Left lobe of liver (tissue), 2 donors: ENCODE measurements at regions not wholly inside any gene's neighbourhood (a gene's known extent, or its start where the extent isn't known, plus 50 kb on each side); places are given as distances from the start of the nearest gene placed in this dataset.
"Not testable (repeated sequence)": the region's sequence is repeated elsewhere in the genome, so short reads cannot be mapped to it uniquely, and the experiment has no call there.

Experiments used
- ATAC-seq: fragments of 200-7000 bp; cut with Tn5 transposase; one replicate; pipeline ENCODE4 v1.9.1; 2020; ENCODE audit warnings: mild to moderate bottlenecking, moderate library complexity
- DNase-seq: peaks from one replicate; pipeline ENCODE4 v3.0.0-alpha.2; 2020; ENCODE audit warnings: low spot score
- donor health status: DM: no; HTN: no; CAD: no; lungs with moderate emphysema.
- donor health status: DM: no; HTN: yes; CAD: no.

DNA sequence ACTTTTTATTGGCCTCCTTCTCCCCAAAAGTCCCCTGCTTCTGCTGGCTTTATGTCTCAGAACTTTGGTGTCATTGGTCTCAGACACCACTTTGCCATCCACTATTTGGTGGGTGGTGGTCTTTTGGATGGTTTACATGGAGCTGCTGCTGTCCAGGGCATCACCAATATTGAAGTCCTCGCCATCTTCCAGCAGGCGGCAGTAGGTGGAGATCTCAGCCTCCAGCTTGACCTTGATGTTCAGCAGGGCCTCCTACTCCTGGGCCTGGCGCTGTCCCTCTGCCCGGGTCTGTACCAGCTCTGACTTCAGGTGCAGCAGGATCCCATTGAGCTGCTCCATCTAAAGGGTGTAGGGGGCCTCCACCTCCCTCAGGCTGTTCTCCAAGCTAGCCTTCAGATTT is 148.4 kb upstream of the FOXA2 start:
- ATAC-seq = no peak
- no peak for DNase-seq

DNA sequence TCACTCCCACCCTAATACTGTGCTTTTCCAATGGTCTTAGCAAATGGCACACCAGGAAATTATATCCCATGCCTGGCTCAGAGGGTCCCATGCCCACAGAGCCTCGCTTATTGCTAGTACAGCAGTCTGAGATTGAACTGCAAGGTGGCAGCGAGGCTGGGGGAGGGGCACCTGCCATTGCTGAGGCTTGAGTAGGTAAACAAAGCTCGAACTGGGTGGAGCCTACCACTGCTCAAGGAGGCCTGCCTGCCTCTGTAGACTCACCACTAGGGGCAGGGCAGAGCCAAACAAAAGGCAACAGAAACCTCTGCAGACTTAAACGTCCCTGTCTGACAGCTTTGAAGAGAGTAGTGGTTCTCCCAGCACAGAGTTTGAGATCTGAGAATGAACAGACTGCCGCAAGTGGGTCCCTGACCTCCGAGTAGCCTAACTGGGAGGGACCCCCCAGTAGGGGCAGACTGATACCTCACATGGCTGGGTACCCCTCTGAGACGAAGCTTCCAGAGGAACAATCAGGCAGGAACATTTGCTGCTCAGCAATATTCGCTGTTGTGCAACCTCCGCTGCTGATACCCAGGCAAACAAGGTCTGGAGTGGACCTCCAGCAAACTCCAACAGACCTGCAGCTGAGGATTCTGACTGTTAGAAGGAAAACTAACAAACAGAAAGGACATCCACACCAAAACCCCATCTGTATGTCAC is 150.7 kb upstream of the FOXA2 start:
- not testable (repeated sequence) for DNase-seq, ATAC-seq

DNA sequence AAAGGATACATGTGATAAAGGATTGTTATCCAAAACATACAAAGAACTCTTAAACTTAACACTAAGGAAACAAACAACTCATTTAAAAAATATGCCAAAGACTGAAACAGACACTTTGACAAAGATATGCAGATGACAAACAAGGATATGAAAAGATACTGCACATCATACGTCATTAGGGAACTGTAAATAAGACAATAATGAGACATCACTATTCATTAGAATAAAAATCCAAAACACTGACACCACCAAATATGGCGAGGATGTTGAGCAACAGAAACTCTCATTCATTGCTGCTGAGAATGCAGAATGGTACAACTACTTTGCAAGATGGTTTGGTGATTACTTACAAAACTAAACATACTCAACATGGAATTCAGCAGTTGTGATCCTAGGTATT is 156.5 kb upstream of the FOXA2 start:
- ATAC-seq (no peak), DNase-seq (no peak)

DNA sequence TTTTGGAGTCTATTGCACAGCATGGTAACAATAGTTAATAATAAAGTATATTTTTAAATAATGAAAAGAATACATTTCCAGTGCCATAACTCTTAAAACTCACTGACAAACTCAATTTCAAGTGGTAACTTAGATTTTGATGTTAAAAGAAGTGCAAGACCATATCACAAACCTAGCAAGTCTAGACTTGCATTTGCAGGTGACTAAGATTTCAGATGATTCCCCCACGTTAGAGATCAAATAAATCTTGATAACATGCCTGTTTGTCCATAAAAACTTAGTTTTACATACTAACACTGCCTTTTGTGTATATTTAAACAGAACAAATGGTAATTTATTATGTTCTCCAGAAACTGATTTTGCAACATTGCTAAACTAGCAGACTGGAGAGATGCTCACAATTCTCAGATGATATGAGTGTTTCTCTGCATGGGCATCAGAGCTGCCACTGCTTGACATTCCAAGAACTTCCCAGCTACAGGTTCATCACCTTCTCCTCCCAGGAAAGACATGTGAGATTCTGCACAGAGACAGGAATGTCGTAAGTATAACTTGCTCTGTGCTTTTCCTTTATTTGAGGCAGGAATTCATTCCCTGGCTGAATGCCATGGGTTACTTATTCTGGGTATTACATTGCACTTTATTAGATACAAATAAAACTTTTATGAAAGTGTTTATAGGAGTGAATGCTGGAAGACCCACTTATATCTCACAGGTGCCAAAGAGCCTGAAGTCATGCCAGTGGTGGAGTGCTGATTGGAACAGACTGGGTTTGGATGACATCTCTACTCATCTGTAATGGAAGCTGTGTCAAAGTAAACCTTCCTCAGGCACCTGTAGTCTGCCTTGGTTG is 160.2 kb upstream of the FOXA2 start:
- no peak for DNase-seq

DNA sequence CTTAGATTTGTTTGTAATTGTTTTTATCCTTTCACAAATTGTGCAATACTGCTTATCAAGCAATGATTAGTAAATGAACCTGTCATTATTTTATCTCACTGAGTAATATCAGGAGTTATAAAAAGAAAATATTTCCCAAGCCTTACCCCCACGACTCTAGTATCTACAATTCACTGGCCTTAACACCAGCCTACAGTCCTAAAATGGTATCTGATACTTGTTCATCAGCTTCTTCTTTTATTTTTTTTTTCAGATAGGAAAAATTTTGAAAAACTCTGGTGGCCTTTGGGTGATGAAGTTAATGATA is 160.8 kb upstream of the FOXA2 start:
- ATAC-seq (no peak), DNase-seq (no peak)

More for the DNA sequence above, 160.2 kb upstream of the FOXA2 start:
- no peak for ATAC-seq

DNA sequence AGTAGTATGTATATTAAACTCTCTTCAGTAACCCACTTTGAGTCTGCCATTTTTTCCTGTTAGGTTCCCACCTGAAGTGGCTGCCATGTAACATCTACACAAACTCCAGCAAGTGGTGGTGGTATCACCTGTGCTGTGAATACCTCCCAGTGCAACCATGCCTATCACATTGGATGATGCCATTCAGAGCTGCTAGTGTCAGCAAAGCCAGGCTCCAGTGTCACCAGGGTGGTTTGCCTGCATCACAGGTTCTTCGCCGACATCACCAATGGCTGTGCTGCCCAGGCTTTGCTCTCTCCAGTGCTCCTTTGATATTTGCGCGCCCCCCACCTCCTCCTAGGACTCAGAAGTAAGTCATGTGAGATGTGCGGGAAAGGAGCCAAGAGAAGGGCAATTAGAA is 162.6 kb upstream of the FOXA2 start:
- ATAC-seq = no peak
- no peak for DNase-seq

DNA sequence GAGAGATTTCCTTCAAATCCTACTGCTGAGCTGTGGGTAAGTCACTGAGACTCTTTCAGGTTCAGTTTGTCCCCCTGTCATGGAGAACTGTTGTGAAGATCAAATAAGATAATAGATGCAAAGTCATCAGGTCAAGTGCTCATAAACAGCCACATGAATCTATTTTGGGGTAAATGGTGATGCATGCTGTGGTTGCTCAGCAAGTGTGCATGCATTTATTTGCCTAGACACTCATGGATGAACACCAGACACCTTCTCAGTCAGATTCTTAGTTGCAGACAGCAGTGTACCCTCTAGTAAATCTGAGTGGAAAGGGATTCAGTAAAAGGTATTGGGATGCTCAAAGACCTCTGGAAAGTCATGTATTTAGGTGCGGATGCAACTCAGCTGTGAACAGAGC is 168.0 kb upstream of the FOXA2 start:
- ATAC-seq = no peak
- no peak for DNase-seq

DNA sequence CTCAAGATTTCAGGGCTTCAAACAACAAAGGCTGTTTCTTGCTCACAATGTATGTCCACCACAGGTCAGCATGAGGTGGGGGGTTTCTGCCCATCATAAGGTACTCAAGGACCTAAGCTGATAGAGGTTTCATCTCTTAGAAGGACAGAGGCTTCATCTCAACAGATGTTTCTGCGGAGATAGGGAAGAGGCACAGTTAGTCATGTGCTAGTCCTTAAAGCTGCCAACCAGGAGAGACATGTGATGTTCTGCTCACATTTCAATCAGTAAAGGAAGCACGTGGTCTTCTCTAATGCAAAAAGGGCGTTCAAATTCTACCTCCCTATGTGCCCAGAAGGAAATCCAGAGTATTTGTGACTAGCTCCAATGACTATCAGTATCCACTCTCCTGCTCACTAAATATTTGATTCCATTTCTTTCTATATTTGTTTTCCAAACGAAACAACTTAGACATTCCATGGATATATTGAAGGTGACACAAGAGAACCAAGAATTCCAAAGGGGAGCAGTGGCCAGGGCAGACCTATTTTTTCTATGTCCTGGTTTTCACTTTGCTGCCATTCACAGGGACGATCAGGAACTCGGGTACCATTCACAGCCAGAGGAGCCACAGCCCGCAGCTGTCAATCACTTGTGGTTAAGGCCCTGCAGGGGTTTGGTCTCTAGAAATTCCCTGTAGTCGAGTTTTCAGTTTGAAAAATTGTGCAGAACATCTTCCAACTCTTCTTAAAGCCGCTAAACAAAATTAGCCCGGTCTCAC is 173.2 kb upstream of the FOXA2 start:
- ATAC-seq (no peak), DNase-seq (no peak)

DNA sequence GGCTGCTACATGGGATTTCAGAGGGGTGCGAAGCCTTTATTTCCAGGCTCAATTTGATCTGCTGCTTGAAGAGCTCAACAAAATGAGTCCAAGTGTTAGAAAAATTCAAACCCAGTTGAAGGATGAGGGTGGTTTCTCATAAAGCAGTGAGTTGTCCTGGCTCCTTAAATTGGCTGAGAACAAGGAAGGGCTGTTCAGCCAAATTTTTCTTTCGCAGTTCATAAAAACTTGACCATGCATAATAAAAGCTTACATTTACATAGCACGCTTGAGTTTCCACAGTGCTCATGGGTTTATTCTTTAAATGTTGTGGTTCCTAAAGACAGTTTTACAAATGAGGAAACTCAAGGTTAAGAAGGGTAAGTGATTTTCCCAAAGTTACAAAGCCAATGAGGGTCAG is 174.4 kb upstream of the FOXA2 start:
- no peak for DNase-seq
- no peak for ATAC-seq

DNA sequence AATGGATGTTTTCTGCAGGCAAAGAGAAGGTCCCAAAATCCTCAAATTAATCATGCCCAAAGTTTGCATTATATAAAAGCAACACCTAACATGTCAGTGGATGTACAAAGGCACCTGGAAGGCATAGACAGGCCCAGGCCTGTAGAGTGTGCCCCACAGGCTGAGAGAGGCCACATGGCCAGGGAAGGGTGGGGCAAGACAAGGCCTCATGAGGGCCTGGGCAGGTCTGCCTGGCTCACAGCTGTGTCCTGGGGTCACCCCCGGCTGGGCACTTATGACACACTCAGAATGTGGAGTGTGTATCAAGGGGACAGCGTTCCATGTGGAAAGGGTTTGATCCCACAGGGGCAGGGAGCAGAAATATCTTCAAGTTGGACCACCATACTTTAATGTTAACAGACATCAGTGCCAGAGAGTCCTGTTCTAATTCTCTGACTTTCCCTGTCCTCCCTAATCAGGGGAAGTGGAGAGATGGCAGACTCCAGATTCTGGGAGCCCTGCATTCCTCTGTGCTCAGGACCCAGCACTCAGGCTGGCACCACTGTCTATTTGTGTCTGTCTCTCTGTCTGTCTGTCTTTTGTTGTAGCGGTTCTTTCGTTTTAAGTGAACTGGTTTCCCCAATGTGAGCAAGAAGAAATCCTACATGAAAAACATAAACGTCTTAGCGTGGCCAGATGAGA is 178.3 kb upstream of the FOXA2 start:
- no peak for DNase-seq
- ATAC-seq = no peak

DNA sequence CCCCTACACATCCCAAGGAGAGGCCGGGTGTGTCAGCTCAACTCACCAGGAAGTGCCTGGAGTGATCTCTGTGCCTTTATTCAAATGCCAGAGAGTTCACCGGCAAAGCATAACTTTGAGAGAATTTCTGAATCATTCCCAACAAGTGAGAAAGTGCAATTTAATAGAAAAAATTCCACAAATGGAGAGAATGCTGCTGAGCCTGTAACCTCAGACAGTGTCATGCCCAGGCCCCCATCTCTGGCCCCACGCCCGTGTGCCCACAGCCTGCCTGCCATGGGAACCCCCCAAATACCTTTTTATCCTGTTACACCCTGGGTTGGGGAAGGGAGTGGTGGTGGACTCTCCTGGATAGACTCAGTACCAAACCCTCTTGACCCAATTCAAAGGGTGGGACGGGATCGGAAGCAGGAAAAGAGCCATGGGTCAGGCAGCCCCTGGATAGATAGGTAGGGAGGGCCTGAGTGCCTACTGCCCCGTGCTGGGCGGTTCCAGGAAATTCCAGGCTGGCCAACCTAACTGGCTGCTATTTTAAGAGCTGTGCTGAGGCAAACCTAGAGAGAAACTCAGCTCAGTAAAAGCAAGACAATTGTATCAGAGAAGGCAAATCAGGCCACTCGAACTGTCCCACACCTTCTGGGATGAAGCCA is 179.0 kb upstream of the FOXA2 start:
- DNase-seq (no peak), ATAC-seq (no peak)

DNA sequence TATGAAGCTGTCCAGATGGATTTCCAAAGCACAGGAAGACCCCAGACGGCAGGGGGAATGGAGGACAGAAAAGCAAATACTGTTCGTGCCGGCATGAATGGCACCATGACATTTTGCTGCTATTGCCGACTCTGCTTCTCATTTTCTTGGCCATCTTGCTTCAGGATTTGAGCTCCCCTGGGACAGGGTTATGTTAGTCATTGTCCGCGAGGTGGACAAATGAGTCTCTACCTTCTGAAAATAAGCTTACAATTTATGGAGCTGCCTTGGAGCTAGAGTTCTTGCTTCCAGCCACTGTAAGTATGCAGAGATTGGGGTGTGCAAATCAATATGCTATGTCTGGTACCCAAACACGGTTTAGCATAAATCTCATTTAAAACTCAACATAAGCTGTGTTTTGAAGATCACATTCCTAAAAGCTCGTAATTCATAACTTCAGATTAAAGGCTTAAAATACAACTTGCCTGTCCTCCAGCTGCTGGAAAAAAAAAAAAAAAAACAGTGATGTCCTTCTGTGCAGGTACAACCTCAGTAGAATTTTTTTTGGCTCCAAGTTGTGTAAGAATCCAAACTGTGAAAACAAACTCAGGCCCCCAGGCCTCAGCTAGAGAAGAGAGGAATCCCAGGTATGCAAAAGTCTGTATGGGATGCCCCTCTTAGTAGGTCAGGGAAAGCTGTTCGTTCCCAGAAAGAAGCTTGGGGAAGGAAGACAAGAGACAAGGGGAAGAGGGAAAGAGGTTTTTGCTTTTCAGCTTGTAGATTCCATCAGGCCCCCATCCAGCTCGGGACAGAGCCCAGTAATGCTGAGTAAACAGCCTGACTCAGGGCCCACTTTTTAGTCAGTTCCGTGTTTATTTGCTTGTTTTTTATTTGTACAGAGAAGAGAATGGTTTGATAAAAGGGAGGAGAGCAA is 184.2 kb upstream of the FOXA2 start:
- ATAC-seq = no peak

DNA sequence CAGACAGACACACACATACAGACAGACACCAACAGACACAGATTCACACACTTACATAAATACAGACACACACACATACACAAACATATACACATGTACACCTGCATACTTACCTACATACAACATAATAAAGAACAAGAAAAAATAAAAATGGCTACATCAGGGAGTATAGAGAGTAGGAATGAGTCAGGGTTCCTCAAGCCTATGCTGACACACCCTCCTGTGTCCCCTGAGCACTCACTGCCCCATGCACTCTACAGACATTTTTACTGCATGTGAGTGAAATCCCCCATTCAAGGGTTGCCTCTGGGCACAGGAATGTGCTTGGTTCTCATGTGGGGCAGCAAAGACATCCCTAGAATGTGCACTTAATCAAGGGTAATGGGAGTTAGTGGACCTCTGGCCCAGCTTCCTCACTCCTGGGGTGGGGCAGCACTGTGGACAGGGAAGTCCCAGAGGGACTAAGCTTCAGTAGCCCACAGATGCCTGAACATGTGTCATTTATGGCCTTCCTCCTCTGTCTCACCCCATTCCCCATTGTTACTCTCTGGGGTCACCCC is 185.9 kb upstream of the FOXA2 start:
- ATAC-seq (no peak), DNase-seq (no peak)

More for the DNA sequence above, 184.2 kb upstream of the FOXA2 start:
- no peak for DNase-seq

DNA sequence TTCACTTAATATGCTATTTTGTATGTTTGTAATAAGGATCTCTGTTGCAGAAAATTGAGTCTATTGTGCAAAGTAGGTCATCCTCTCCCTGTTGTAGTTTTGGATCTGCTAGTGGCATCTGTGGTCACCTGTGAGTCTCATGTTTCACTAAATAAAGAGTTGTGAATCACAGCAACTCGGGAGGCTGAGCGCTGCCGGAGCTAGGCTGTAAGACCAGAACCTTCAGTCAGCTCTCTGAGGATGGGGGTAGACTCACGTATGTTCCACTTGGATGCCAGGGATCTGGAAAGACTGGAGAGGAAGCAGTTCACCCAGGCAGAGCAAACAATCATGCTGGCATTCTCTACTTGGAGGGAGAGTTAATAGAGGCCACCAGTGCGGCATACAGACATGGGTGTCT is 187.3 kb upstream of the FOXA2 start:
- no peak for DNase-seq

DNA sequence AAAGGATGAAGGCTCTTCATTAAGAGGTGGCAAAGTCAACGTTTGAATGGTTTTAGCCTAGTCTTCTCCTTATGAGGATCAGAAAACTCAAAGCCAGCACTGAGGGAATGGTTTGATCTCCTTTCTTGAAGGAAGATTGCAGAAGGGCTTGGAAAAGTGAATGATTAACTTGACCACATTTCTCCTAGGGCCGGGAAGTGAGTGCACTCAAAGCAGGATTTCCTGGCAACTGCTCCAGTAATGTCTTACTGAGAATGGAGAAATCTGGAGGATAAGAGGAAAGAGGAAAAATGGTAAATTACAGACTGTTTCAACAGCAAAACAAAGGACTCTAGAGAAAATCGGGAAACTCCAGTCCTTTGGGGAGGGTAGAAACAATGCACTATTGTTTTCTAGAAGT is 189.0 kb upstream of the FOXA2 start:
- ATAC-seq = no peak
- no peak for DNase-seq

More for the DNA sequence above, 187.3 kb upstream of the FOXA2 start:
- no peak for ATAC-seq

DNA sequence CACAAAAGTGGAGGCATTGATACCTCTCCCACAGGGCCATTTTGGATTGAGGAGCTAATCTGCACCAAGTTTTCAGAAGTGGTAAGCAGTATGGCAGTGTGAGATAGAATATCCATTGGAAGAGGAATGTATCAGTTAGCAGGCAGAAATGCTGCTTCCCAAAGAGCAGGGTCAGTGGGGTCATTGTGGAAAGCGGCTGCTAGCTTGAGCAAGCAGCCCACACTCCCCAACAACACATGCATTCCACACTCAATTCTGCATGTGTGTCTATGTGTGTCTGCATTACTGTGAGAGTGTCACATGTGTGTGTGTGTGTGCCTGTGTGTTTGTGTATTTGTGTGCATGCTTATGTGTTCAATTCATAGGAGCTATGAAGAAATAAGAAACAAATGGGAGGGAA is 190.9 kb upstream of the FOXA2 start:
- no peak for DNase-seq
- ATAC-seq = no peak

DNA sequence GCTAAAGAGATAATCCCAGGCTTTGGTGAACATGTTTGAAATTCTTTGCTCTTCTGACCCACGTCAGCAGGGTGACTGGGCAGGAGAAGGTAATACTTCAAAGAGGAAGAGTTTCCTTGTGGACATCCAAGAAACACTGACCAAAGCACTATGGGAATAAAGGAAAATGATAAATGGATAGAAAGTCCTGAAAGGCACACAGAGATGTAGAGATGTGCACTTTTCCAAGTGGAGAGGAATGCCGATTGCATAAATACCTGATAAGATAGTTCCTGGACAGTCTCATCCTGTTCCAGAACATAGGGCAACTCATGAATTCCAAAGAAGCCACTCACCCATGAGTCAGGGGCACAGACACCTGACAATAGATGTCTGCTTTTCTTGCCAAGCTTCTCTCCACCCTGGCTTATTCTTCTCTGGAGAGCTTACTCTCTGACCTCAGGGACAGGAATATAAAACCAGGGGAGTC is 191.3 kb upstream of the FOXA2 start:
- ATAC-seq (no peak), DNase-seq (no peak)

DNA sequence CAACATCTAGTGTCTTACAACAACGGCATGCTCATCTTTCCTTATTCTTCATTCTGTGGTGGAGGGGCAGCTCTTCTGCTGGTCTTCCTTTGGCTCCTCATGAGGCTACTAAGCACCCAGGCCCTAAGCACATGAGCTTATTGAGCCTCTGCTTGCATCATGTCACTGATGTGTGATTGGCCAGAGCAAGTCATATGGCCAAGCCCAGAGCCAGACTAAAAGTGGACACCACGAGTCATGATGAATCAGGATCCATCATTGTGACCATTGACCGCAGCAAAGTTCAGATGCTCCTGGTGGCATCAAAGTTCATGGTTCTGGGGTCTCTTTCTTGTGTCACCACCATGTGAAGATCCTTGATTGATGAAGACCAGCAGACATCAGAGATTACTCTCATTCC is 192.0 kb upstream of the FOXA2 start:
- DNase-seq (no peak), ATAC-seq (no peak)

DNA sequence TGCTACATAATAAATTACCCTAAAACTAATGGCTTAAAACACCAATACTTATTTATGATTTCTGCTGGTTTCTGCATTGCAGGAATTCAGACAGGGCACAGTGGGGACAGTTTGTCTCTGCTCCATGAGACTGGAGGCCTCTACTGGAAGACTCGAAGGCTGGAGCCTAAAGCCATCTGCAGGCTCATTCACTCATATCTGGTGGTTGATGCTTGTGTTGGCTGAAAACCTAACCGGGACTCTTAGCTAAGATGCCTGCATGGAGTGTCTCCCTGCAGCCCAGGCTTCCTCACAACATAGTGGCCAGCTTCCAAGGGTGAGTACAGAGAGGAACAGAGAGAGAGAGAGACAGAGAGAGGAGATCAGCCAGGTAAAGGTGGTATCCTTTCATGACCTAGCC is 195.5 kb upstream of the FOXA2 start:
- no peak for DNase-seq
- no peak for ATAC-seq
